ENCODE measurements at regions not wholly inside any gene's neighbourhood (a gene's known extent, or its start where the extent isn't known, plus 50 kb on each side); places are given as distances from the start of the nearest gene placed in this dataset.

DNA sequence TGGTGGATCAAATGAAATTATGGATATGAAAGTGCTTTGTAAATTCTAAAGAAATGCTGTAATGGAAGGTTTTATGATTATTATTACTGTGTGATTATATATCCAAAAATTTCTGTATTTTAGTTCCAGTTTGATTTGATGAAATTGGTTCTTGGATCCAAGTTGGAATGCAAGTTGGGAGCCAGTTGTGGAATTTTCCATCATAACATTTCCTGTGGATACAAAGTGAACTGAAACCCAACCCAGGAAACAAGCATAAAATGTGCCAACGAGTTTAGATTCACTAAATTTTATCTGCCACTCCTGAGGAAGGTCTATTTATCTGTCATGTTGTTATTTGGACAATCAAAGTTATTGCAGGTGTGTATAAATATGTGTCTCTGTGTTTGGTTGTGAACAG lies 131.4 kb upstream of the MDFIC start:
- no peak for TF ChIP-seq SRF (IDR thresholded peaks at IDR 0.05; ENCODE audit: low read depth)
- no peak for TF ChIP-seq EGR1 (IDR thresholded peaks at IDR 0.05; ENCODE audit: low read depth)
- TF ChIP-seq, protein P1, sequence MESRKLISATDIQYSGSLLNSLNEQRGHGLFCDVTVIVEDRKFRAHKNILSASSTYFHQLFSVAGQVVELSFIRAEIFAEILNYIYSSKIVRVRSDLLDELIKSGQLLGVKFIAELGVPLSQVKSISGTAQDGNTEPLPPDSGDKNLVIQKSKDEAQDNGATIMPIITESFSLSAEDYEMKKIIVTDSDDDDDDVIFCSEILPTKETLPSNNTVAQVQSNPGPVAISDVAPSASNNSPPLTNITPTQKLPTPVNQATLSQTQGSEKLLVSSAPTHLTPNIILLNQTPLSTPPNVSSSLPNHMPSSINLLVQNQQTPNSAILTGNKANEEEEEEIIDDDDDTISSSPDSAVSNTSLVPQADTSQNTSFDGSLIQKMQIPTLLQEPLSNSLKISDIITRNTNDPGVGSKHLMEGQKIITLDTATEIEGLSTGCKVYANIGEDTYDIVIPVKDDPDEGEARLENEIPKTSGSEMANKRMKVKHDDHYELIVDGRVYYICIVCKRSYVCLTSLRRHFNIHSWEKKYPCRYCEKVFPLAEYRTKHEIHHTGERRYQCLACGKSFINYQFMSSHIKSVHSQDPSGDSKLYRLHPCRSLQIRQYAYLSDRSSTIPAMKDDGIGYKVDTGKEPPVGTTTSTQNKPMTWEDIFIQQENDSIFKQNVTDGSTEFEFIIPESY (IDR thresholded peaks at IDR 0.05; ENCODE audit: extremely low read depth, insufficient replicate concordance, low read length), result no peak
- no peak for TF ChIP-seq ZNF274 (IDR thresholded peaks at IDR 0.05; ENCODE audit: low read depth, low read length)
- no peak for TF ChIP-seq CBX3 (IDR thresholded peaks at IDR 0.05; ENCODE audit: low read depth)
- TF ChIP-seq YY1 (IDR thresholded peaks at IDR 0.05; ENCODE audit: extremely low read depth, insufficient replicate concordance, low read depth, low read length), result no peak
- TF ChIP-seq SP1 (IDR thresholded peaks at IDR 0.05; ENCODE audit: low read depth), result no peak
- no peak for TF ChIP-seq CEBPB (IDR thresholded peaks at IDR 0.05; ENCODE audit: low read depth)
- TF ChIP-seq POLR2AphosphoS5 (IDR thresholded peaks at IDR 0.05; ENCODE audit: low read depth, low read length), result no peak
- TF ChIP-seq EZH2phosphoT487 (IDR thresholded peaks at IDR 0.05; ENCODE audit: borderline replicate concordance), result no peak
- no peak for TF ChIP-seq JUND (IDR thresholded peaks at IDR 0.05)
- TF ChIP-seq EZH2 (IDR thresholded peaks at IDR 0.05), result no peak
- TF ChIP-seq ZFX (IDR thresholded peaks at IDR 0.05), result no peak
- TF ChIP-seq, protein P2, sequence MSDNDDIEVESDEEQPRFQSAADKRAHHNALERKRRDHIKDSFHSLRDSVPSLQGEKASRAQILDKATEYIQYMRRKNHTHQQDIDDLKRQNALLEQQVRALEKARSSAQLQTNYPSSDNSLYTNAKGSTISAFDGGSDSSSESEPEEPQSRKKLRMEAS (IDR thresholded peaks at IDR 0.05), result no peak
- no peak for TF ChIP-seq SIN3A (IDR thresholded peaks at IDR 0.05; ENCODE audit: low read depth)
- TF ChIP-seq, protein P3, sequence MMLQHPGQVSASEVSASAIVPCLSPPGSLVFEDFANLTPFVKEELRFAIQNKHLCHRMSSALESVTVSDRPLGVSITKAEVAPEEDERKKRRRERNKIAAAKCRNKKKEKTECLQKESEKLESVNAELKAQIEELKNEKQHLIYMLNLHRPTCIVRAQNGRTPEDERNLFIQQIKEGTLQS (IDR thresholded peaks at IDR 0.05), result no peak
- TF ChIP-seq FOSL1 (IDR thresholded peaks at IDR 0.05; ENCODE audit: low read depth), result no peak
- TF ChIP-seq POLR2A (IDR thresholded peaks at IDR 0.05; ENCODE audit: borderline replicate concordance, extremely low read depth, insufficient read depth, insufficient read length), result no peak
- TF ChIP-seq, protein P4, sequence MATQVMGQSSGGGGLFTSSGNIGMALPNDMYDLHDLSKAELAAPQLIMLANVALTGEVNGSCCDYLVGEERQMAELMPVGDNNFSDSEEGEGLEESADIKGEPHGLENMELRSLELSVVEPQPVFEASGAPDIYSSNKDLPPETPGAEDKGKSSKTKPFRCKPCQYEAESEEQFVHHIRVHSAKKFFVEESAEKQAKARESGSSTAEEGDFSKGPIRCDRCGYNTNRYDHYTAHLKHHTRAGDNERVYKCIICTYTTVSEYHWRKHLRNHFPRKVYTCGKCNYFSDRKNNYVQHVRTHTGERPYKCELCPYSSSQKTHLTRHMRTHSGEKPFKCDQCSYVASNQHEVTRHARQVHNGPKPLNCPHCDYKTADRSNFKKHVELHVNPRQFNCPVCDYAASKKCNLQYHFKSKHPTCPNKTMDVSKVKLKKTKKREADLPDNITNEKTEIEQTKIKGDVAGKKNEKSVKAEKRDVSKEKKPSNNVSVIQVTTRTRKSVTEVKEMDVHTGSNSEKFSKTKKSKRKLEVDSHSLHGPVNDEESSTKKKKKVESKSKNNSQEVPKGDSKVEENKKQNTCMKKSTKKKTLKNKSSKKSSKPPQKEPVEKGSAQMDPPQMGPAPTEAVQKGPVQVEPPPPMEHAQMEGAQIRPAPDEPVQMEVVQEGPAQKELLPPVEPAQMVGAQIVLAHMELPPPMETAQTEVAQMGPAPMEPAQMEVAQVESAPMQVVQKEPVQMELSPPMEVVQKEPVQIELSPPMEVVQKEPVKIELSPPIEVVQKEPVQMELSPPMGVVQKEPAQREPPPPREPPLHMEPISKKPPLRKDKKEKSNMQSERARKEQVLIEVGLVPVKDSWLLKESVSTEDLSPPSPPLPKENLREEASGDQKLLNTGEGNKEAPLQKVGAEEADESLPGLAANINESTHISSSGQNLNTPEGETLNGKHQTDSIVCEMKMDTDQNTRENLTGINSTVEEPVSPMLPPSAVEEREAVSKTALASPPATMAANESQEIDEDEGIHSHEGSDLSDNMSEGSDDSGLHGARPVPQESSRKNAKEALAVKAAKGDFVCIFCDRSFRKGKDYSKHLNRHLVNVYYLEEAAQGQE (IDR thresholded peaks at IDR 0.05; ENCODE audit: low read depth), result no peak
- TF ChIP-seq, protein P5, sequence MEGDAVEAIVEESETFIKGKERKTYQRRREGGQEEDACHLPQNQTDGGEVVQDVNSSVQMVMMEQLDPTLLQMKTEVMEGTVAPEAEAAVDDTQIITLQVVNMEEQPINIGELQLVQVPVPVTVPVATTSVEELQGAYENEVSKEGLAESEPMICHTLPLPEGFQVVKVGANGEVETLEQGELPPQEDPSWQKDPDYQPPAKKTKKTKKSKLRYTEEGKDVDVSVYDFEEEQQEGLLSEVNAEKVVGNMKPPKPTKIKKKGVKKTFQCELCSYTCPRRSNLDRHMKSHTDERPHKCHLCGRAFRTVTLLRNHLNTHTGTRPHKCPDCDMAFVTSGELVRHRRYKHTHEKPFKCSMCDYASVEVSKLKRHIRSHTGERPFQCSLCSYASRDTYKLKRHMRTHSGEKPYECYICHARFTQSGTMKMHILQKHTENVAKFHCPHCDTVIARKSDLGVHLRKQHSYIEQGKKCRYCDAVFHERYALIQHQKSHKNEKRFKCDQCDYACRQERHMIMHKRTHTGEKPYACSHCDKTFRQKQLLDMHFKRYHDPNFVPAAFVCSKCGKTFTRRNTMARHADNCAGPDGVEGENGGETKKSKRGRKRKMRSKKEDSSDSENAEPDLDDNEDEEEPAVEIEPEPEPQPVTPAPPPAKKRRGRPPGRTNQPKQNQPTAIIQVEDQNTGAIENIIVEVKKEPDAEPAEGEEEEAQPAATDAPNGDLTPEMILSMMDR (IDR thresholded peaks at IDR 0.05 in 2 of 3, conservative IDR thresholded peaks at IDR 0.05 in 1 of 3; ENCODE audit: borderline replicate concordance in 1 of 3, insufficient read depth in 1 of 3, low read depth in 2 of 3, low read length in 2 of 3), result no peak
- Histone ChIP-seq H3K27ac (ENCODE audit: low read depth, low read length) (no peak overlapping the region), H3K4me1 (ENCODE audit: control insufficient read depth in 1 of 2, insufficient read depth in 2 of 2, low read length in 2 of 2) (no peaks in the 10 kb centered on the region), H3K79me2 (ENCODE audit: insufficient read depth, low read length) (no peaks in the 10 kb centered on the region), H3K9me2 (ENCODE audit: insufficient read depth) (no peaks in the 10 kb centered on the region), H3K4me3 (replicated peaks in 1 of 2; ENCODE audit: low read depth in 1 of 2, low read length in 2 of 2) (no peak overlapping the region), H3K9ac (ENCODE audit: low read length) (no peak overlapping the region), H2AFZ (ENCODE audit: low read depth, low read length, poor library complexity, severe bottlenecking) (no peak overlapping the region), H3K4me2 (ENCODE audit: low read length) (no peak overlapping the region), H3K27me3 (ENCODE audit: insufficient read depth, low read length) (no peaks in the 10 kb centered on the region), H3K36me3 (ENCODE audit: control insufficient read depth in 1 of 2, insufficient read depth in 2 of 2, low read length in 2 of 2) (no peaks in the 10 kb centered on the region), H4K20me1 (ENCODE audit: insufficient read depth) (no peaks in the 10 kb centered on the region), H3K9me3 (ENCODE audit: control insufficient read depth in 1 of 2, insufficient read depth in 1 of 2, low read depth in 1 of 2, low read length in 2 of 2) (no peaks in the 10 kb centered on the region)
- BruUV-seq (replicated peaks), result no TSS peak
- ATAC-seq, result no peak
- CTCF ChIA-PET, result no interaction called here
- intact Hi-C loops (cut with micrococcal nuclease), result no loop called here
- RAD21 ChIA-PET (ENCODE audit: low non-redundant PET in 1 of 2, low total read pairs in 2 of 2, uncharacterized antibody in 2 of 2, unreplicated experiment in 2 of 2), result no interaction called here
- DNase-seq (ENCODE audit: low read depth, low spot score), result no peak
- POLR2A ChIA-PET, result no interaction called here

Measured in HCT116 (cell line).